SK-N-SH treated with all-trans-retinoic acid at 6 μM for 48 hours (cell line): ENCODE measurements at regions not wholly inside any gene's neighbourhood (a gene's known extent, or its start where the extent isn't known, plus 50 kb on each side); places are given as distances from the start of the nearest gene placed in this dataset.

Experiments used
- ATAC-seq: fragments of 200-7000 bp; cut with Tn5 transposase; 3 replicates; pipeline ENCODE4 v1.9.1; 2020; ENCODE audit warnings: mild to moderate bottlenecking, moderate library complexity
- BACH2 ChIP-seq: fragments of 250-450 bp; sonication (Bioruptor Pico); IDR thresholded peaks from 2 replicates; pipeline ENCODE4 v1.9.0; 2021; ENCODE audit warnings: mild to moderate bottlenecking, borderline replicate concordance
- CREB5 ChIP-seq: fragments of 250-450 bp; sonication (Bioruptor Pico); IDR thresholded peaks from 2 replicates; pipeline ENCODE4 v1.5.1; 2020; ENCODE audit warnings: low read depth, mild to moderate bottlenecking, moderate library complexity
- CSDC2 ChIP-seq: fragments of 250-450 bp; sonication (Bioruptor Pico); IDR thresholded peaks from 2 replicates; pipeline ENCODE4 v1.5.0; 2020; ENCODE audit warnings: mild to moderate bottlenecking, moderate library complexity
- CSRNP3 ChIP-seq: fragments of 250-450 bp; sonication (Bioruptor Pico); IDR thresholded peaks from 2 replicates; pipeline ENCODE4 v1.5.1; 2021; ENCODE audit warnings: mild to moderate bottlenecking, moderate library complexity
- ISL1 ChIP-seq: fragments of 250-450 bp; sonication (Bioruptor Pico); IDR thresholded peaks from 2 replicates; pipeline ENCODE4 v2.1.2; 2022; ENCODE audit warnings: mild to moderate bottlenecking, moderate library complexity
- OSR1 ChIP-seq: fragments of 250-450 bp; sonication (Bioruptor Pico); IDR thresholded peaks from 2 replicates; pipeline ENCODE4 v1.8.0; 2022; ENCODE audit warnings: moderate library complexity, mild to moderate bottlenecking, inconsistent platforms
- PATZ1 ChIP-seq: fragments of 250-450 bp; sonication (Bioruptor Pico); IDR thresholded peaks from 2 replicates; pipeline ENCODE4 v1.8.0; 2020; ENCODE audit warnings: mild to moderate bottlenecking, moderate library complexity, borderline replicate concordance
- POU6F1 ChIP-seq: fragments of 250-450 bp; sonication (Bioruptor Pico); IDR thresholded peaks from 2 replicates; pipeline ENCODE4 v1.8.0; 2021; ENCODE audit warnings: low read depth, mild to moderate bottlenecking, moderate library complexity, borderline replicate concordance
- PPARA ChIP-seq: fragments of 250-450 bp; sonication (Bioruptor Pico); IDR thresholded peaks from 2 replicates; pipeline ENCODE4 v1.5.0; 2020; ENCODE audit warnings: mild to moderate bottlenecking, borderline replicate concordance
- RARB ChIP-seq: fragments of 250-450 bp; sonication (Bioruptor Pico); IDR thresholded peaks from 2 replicates; pipeline ENCODE4 v1.8.0; 2021; ENCODE audit warnings: mild to moderate bottlenecking, moderate library complexity
- SNAI2 ChIP-seq: fragments of 250-450 bp; sonication (Bioruptor Pico); IDR thresholded peaks from 2 replicates; pipeline ENCODE4 v1.5.0; 2020; ENCODE audit warnings: mild to moderate bottlenecking, moderate library complexity
- TOX ChIP-seq: fragments of 250-450 bp; sonication (Bioruptor Pico); IDR thresholded peaks from 2 replicates; pipeline ENCODE4 v1.8.0; 2021; ENCODE audit warnings: mild to moderate bottlenecking, moderate library complexity, borderline replicate concordance
- TSHZ2 ChIP-seq: fragments of 250-450 bp; sonication (Bioruptor Pico); IDR thresholded peaks from 2 replicates; pipeline ENCODE4 v1.5.0; 2020; ENCODE audit warnings: mild to moderate bottlenecking, moderate library complexity
- ZFP30 ChIP-seq: fragments of 450-650 bp; formaldehyde crosslinking; IDR thresholded peaks from 2 replicates; pipeline ENCODE4 v1.5.0; 2022; ENCODE audit warnings: mild to moderate bottlenecking, moderate library complexity
- ZNF565 ChIP-seq: fragments of 450-650 bp; formaldehyde crosslinking; conservative IDR thresholded peaks from 2 replicates; pipeline ENCODE4 v1.5.0; 2020; ENCODE audit warnings: low read depth, mild to moderate bottlenecking, moderate library complexity
- ZNF8 ChIP-seq: fragments of 450-650 bp; formaldehyde crosslinking; IDR thresholded peaks from 2 replicates; pipeline ENCODE4 v1.5.0; 2020; ENCODE audit warnings: mild to moderate bottlenecking, moderate library complexity

GRCh38 chr7:85426487-85426960 is 239.7 kb upstream of the SEMA3D start (continued):
- TF ChIP-seq BACH2 (CRISPR knock-in tag): no peak
- TF ChIP-seq PPARA: no peak
- no peak for TF ChIP-seq ISL1
- TF ChIP-seq CSDC2: no peak
- no peak for TF ChIP-seq POU6F1 (CRISPR knock-in tag)
- TF ChIP-seq RARB (CRISPR knock-in tag): no peak
- no peak for TF ChIP-seq TSHZ2 (CRISPR knock-in tag)

- ATAC-seq: no peak
- TF ChIP-seq SNAI2 (CRISPR knock-in tag) (no peak), PATZ1 (CRISPR knock-in tag) (no peak), ZNF8 (CRISPR knock-in tag) (no peak), ZNF565 (CRISPR knock-in tag) (no peak), POU6F1 (CRISPR knock-in tag) (no peak), PPARA (no peak), OSR1 (CRISPR knock-in tag) (no peak), TSHZ2 (CRISPR knock-in tag) (no peak), ZFP30 (CRISPR knock-in tag) (no peak), ISL1 (no peak), TOX (no peak), RARB (CRISPR knock-in tag) (no peak), CSDC2 (no peak), CSRNP3 (CRISPR knock-in tag) (no peak), CREB5 (CRISPR knock-in tag) (no peak)
Observed at GRCh38 chr7:85424298-85424697, 237.4 kb upstream of the SEMA3D start.
